ENCODE measurements at regions not wholly inside any gene's neighbourhood (a gene's known extent, or its start where the extent isn't known, plus 50 kb on each side); places are given as distances from the start of the nearest gene placed in this dataset.
"Not testable (repeated sequence)": the region's sequence is repeated elsewhere in the genome, so short reads cannot be mapped to it uniquely, and the experiment has no call there.

DNA sequence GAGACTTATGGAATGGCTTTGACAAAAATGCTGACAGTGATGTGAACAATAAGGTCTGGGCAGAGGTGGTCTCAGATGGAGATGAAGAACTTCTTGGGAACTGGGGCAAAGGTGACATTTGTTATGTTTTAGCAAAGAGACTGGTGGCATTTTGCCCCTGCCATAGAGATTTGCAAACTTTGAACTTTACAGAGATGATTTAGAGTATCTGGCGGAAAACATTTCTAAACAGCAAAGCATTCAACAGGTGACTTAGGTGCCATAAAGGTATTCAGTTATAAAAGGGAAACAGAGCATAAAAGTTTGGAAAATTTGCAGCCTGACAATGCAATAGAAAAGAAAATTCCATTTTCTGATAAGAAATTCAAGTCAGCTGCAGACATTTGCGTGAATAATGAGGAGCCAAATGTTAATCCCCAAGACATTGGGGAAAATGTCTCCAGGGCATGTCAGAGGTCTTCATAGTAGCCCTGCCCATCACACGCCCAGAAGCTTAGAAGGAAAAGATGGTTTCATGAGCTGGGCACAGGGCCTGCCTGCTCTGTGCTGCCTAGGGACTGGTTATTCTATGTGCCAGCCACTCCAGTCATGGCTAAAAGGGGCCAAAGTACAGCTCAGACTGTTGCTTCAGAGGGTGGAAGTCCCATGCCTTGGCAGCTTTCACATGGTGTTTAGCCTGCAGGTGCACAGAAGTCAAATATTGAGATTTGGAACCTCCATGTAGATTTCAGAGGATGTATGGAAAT lies 782.2 kb downstream of the TRAM1L1 start:
- no peaks in the 10 kb centered on the region for H3K79me2 ChIP-seq (ENCODE audit: insufficient read depth, low read length)
- TF ChIP-seq, protein P1, sequence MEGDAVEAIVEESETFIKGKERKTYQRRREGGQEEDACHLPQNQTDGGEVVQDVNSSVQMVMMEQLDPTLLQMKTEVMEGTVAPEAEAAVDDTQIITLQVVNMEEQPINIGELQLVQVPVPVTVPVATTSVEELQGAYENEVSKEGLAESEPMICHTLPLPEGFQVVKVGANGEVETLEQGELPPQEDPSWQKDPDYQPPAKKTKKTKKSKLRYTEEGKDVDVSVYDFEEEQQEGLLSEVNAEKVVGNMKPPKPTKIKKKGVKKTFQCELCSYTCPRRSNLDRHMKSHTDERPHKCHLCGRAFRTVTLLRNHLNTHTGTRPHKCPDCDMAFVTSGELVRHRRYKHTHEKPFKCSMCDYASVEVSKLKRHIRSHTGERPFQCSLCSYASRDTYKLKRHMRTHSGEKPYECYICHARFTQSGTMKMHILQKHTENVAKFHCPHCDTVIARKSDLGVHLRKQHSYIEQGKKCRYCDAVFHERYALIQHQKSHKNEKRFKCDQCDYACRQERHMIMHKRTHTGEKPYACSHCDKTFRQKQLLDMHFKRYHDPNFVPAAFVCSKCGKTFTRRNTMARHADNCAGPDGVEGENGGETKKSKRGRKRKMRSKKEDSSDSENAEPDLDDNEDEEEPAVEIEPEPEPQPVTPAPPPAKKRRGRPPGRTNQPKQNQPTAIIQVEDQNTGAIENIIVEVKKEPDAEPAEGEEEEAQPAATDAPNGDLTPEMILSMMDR (IDR thresholded peaks at IDR 0.05; ENCODE audit: extremely low read depth, low read depth, low read length) = no peak
- H4K20me1 ChIP-seq (ENCODE audit: insufficient read depth, low read length) = no peaks in the 10 kb centered on the region
- H3K27ac ChIP-seq (ENCODE audit: low read depth, low read length) = no peak overlapping the region
- no peak overlapping the region for H3K4me3 ChIP-seq (ENCODE audit: insufficient read depth, low read length)
- peaks cover 4% of the 10 kb centered on the region for H3K9me3 ChIP-seq (ENCODE audit: low read depth, low read length)
- no peaks in the 10 kb centered on the region for H3K36me3 ChIP-seq (ENCODE audit: insufficient read depth, low read length)
- H3K27me3 ChIP-seq (ENCODE audit: insufficient read depth, low read length) = no peaks in the 10 kb centered on the region
- no peak overlapping the region for H2AFZ ChIP-seq (ENCODE audit: low read length)
- H3K4me1 ChIP-seq (ENCODE audit: insufficient read depth, low read length) = no peaks in the 10 kb centered on the region
- no peak for DNase-seq (ENCODE audit: insufficient read length, low spot score, missing footprints)
- no peak overlapping the region for H3K4me2 ChIP-seq (ENCODE audit: insufficient read depth, low read length)

DNA sequence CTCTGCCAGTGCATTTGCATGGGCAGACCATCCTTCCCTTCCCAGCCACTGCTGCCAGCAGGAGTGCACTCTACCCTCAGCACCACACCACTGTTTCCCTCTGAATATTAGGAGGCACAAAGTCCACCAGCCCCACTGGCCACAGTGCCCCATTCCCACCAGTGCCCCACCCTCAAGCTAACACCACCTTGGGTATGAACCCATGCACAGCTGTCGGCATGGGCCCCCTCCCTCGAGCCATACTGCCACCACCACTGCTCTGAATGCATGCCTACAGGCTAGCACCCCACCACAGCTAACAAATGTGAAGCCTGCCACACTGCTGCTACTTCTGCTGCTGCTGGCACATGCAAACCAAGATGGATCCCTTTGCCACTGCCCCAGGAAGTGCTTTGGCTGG lies 810.4 kb downstream of the TRAM1L1 start:
- TF ChIP-seq, protein P1 (IDR thresholded peaks at IDR 0.05; ENCODE audit: extremely low read depth, low read depth, low read length) = no peak
- Histone ChIP-seq H3K9me3 (ENCODE audit: low read depth, low read length) (peaks cover 2% of the 10 kb centered on the region), H3K4me1 (ENCODE audit: insufficient read depth, low read length) (no peaks in the 10 kb centered on the region), H3K27ac (ENCODE audit: low read depth, low read length) (no peak overlapping the region), H2AFZ (ENCODE audit: low read length) (no peak overlapping the region), H3K4me2 (ENCODE audit: insufficient read depth, low read length) (no peak overlapping the region), H4K20me1 (ENCODE audit: insufficient read depth, low read length) (no peaks in the 10 kb centered on the region), H3K79me2 (ENCODE audit: insufficient read depth, low read length) (no peaks in the 10 kb centered on the region), H3K36me3 (ENCODE audit: insufficient read depth, low read length) (no peaks in the 10 kb centered on the region), H3K27me3 (ENCODE audit: insufficient read depth, low read length) (no peaks in the 10 kb centered on the region), H3K4me3 (ENCODE audit: insufficient read depth, low read length) (no peak overlapping the region)
- DNase-seq (ENCODE audit: insufficient read length, low spot score, missing footprints) = no peak

GRCh38 chr4:116272336-116272735 lies 813.0 kb downstream of the TRAM1L1 start:
- DNase-seq (ENCODE audit: insufficient read length, low spot score, missing footprints) = no peak
- H3K4me2 ChIP-seq (ENCODE audit: insufficient read depth, low read length) = no peak overlapping the region
- no peaks in the 10 kb centered on the region for H3K27me3 ChIP-seq (ENCODE audit: insufficient read depth, low read length)
- no peaks in the 10 kb centered on the region for H3K36me3 ChIP-seq (ENCODE audit: insufficient read depth, low read length)
- H3K79me2 ChIP-seq (ENCODE audit: insufficient read depth, low read length) = no peaks in the 10 kb centered on the region
- H3K27ac ChIP-seq (ENCODE audit: low read depth, low read length) = no peak overlapping the region
- H3K9me3 ChIP-seq (ENCODE audit: low read depth, low read length) = peaks cover 2% of the 10 kb centered on the region
- no peaks in the 10 kb centered on the region for H4K20me1 ChIP-seq (ENCODE audit: insufficient read depth, low read length)
- TF ChIP-seq, protein P1 (IDR thresholded peaks at IDR 0.05; ENCODE audit: extremely low read depth, low read depth, low read length) = no peak
- no peaks in the 10 kb centered on the region for H3K4me1 ChIP-seq (ENCODE audit: insufficient read depth, low read length)
- no peak overlapping the region for H2AFZ ChIP-seq (ENCODE audit: low read length)
- H3K4me3 ChIP-seq (ENCODE audit: insufficient read depth, low read length) = no peak overlapping the region

- not testable (repeated sequence) for H3K27ac ChIP-seq (ENCODE audit: low read depth, low read length); H3K4me3 ChIP-seq (ENCODE audit: insufficient read depth, low read length); H3K4me1 ChIP-seq (ENCODE audit: insufficient read depth, low read length); H3K36me3 ChIP-seq (ENCODE audit: insufficient read depth, low read length); H2AFZ ChIP-seq (ENCODE audit: low read length); H3K9me3 ChIP-seq (ENCODE audit: low read depth, low read length); H4K20me1 ChIP-seq (ENCODE audit: insufficient read depth, low read length); H3K4me2 ChIP-seq (ENCODE audit: insufficient read depth, low read length); H3K79me2 ChIP-seq (ENCODE audit: insufficient read depth, low read length); DNase-seq (ENCODE audit: insufficient read length, low spot score, missing footprints); H3K27me3 ChIP-seq (ENCODE audit: insufficient read depth, low read length)
Observed at GRCh38 chr4:116260931-116261330, 824.4 kb downstream of the TRAM1L1 start.

Data from osteoblast (primary cell).